ENCODE measurements at regions not wholly inside any gene's neighbourhood (a gene's known extent, or its start where the extent isn't known, plus 50 kb on each side); places are given as distances from the start of the nearest gene placed in this dataset.

DNA sequence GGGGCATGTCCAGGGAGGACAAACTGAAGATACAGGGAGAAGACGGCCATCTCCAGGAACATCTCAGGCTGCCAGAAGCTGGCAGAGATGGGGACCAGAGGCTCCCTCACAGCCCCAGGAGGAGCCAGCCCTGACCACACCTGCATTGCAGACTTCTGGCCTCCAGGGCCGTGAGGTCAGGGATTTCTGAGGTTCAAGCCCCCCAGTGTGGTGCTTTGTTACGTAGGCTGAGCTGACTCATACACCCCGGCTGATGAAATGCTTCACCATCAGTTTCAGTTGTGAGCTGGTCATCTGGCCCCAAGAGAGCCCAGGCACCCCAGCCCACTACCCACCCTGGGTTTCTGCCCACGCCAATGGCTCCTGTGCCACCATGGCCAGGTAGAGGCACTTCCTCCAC is 106.4 kb downstream of the SIK1 start:
- H3K9ac ChIP-seq (ENCODE audit: low read length) = no peak overlapping the region
- intact Hi-C loops (cut with micrococcal nuclease) = no loop called here
- no peak overlapping the region for H3K4me2 ChIP-seq (ENCODE audit: low read length)
- no peaks in the 10 kb centered on the region for H4K20me1 ChIP-seq (ENCODE audit: insufficient read depth)
- no peak overlapping the region for H3K4me3 ChIP-seq (replicated peaks in 1 of 2; ENCODE audit: low read depth in 1 of 2, low read length in 2 of 2)
- no peaks in the 10 kb centered on the region for H3K4me1 ChIP-seq (ENCODE audit: control insufficient read depth in 1 of 2, insufficient read depth in 2 of 2, low read length in 2 of 2)
- no peak for TF ChIP-seq CEBPB (IDR thresholded peaks at IDR 0.05; ENCODE audit: low read depth)
- TF ChIP-seq ZNF274 (IDR thresholded peaks at IDR 0.05; ENCODE audit: low read depth, low read length) = no peak
- no peak for TF ChIP-seq TCF7L2 (IDR thresholded peaks at IDR 0.05; ENCODE audit: borderline replicate concordance, extremely low read depth, insufficient read depth, insufficient read length)
- TF ChIP-seq, protein P1, sequence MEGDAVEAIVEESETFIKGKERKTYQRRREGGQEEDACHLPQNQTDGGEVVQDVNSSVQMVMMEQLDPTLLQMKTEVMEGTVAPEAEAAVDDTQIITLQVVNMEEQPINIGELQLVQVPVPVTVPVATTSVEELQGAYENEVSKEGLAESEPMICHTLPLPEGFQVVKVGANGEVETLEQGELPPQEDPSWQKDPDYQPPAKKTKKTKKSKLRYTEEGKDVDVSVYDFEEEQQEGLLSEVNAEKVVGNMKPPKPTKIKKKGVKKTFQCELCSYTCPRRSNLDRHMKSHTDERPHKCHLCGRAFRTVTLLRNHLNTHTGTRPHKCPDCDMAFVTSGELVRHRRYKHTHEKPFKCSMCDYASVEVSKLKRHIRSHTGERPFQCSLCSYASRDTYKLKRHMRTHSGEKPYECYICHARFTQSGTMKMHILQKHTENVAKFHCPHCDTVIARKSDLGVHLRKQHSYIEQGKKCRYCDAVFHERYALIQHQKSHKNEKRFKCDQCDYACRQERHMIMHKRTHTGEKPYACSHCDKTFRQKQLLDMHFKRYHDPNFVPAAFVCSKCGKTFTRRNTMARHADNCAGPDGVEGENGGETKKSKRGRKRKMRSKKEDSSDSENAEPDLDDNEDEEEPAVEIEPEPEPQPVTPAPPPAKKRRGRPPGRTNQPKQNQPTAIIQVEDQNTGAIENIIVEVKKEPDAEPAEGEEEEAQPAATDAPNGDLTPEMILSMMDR (IDR thresholded peaks at IDR 0.05 in 2 of 3, conservative IDR thresholded peaks at IDR 0.05 in 1 of 3; ENCODE audit: borderline replicate concordance in 1 of 3, insufficient read depth in 1 of 3, low read depth in 2 of 3, low read length in 2 of 3) = no peak
- TF ChIP-seq MAX (IDR thresholded peaks at IDR 0.05) = no peak
- TF ChIP-seq RAD21 (IDR thresholded peaks at IDR 0.05; ENCODE audit: low read depth) = no peak
- no peak for TF ChIP-seq ZFX (IDR thresholded peaks at IDR 0.05)
- TF ChIP-seq SRF (IDR thresholded peaks at IDR 0.05; ENCODE audit: low read depth) = no peak
- TF ChIP-seq, protein P2, sequence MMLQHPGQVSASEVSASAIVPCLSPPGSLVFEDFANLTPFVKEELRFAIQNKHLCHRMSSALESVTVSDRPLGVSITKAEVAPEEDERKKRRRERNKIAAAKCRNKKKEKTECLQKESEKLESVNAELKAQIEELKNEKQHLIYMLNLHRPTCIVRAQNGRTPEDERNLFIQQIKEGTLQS (IDR thresholded peaks at IDR 0.05) = no peak
- no peak for TF ChIP-seq POLR2A (IDR thresholded peaks at IDR 0.05; ENCODE audit: borderline replicate concordance, extremely low read depth, insufficient read depth, insufficient read length)
- no peak for TF ChIP-seq SIN3A (IDR thresholded peaks at IDR 0.05; ENCODE audit: low read depth)
- TF ChIP-seq EZH2phosphoT487 (IDR thresholded peaks at IDR 0.05; ENCODE audit: borderline replicate concordance) = no peak
- TF ChIP-seq POLR2AphosphoS5 (IDR thresholded peaks at IDR 0.05; ENCODE audit: low read depth, low read length) = no peak
- TF ChIP-seq FOSL1 (IDR thresholded peaks at IDR 0.05; ENCODE audit: low read depth) = no peak
- no peak for TF ChIP-seq EZH2 (IDR thresholded peaks at IDR 0.05)
- TF ChIP-seq EGR1 (IDR thresholded peaks at IDR 0.05; ENCODE audit: low read depth) = no peak
- no peak for TF ChIP-seq ELF1 (IDR thresholded peaks at IDR 0.05; ENCODE audit: borderline replicate concordance, low read depth)
- no peak for TF ChIP-seq ZBTB33 (IDR thresholded peaks at IDR 0.05; ENCODE audit: extremely low read depth, insufficient replicate concordance, low read length)
- no peak for TF ChIP-seq YY1 (IDR thresholded peaks at IDR 0.05; ENCODE audit: extremely low read depth, insufficient replicate concordance, low read depth, low read length)
- TF ChIP-seq, protein P3, sequence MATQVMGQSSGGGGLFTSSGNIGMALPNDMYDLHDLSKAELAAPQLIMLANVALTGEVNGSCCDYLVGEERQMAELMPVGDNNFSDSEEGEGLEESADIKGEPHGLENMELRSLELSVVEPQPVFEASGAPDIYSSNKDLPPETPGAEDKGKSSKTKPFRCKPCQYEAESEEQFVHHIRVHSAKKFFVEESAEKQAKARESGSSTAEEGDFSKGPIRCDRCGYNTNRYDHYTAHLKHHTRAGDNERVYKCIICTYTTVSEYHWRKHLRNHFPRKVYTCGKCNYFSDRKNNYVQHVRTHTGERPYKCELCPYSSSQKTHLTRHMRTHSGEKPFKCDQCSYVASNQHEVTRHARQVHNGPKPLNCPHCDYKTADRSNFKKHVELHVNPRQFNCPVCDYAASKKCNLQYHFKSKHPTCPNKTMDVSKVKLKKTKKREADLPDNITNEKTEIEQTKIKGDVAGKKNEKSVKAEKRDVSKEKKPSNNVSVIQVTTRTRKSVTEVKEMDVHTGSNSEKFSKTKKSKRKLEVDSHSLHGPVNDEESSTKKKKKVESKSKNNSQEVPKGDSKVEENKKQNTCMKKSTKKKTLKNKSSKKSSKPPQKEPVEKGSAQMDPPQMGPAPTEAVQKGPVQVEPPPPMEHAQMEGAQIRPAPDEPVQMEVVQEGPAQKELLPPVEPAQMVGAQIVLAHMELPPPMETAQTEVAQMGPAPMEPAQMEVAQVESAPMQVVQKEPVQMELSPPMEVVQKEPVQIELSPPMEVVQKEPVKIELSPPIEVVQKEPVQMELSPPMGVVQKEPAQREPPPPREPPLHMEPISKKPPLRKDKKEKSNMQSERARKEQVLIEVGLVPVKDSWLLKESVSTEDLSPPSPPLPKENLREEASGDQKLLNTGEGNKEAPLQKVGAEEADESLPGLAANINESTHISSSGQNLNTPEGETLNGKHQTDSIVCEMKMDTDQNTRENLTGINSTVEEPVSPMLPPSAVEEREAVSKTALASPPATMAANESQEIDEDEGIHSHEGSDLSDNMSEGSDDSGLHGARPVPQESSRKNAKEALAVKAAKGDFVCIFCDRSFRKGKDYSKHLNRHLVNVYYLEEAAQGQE (IDR thresholded peaks at IDR 0.05; ENCODE audit: low read depth) = no peak
- no peaks in the 10 kb centered on the region for H3K27me3 ChIP-seq (ENCODE audit: insufficient read depth, low read length)
- no peaks in the 10 kb centered on the region for H3K79me2 ChIP-seq (ENCODE audit: insufficient read depth, low read length)
- RAD21 ChIA-PET (ENCODE audit: low non-redundant PET in 1 of 2, low total read pairs in 2 of 2, uncharacterized antibody in 2 of 2, unreplicated experiment in 2 of 2) = no interaction called here
- no peak overlapping the region for H3K27ac ChIP-seq (ENCODE audit: low read depth, low read length)
- BruUV-seq (replicated peaks) = no TSS peak
- no peaks in the 10 kb centered on the region for H3K36me3 ChIP-seq (ENCODE audit: control insufficient read depth in 1 of 2, insufficient read depth in 2 of 2, low read length in 2 of 2)
- CTCF ChIA-PET = no interaction called here
- DNase-seq (ENCODE audit: low read depth, low spot score) (no peak), ATAC-seq (no peak)
- no peak overlapping the region for H2AFZ ChIP-seq (ENCODE audit: low read depth, low read length, poor library complexity, severe bottlenecking)
- H3K9me3 ChIP-seq (ENCODE audit: control insufficient read depth in 1 of 2, insufficient read depth in 1 of 2, low read depth in 1 of 2, low read length in 2 of 2) = peaks cover 0 to 6% of the 10 kb centered on the region in 2 experiments; a peak in 1 of 4 replicates
- H3K9me2 ChIP-seq (ENCODE audit: insufficient read depth) = no peaks in the 10 kb centered on the region
- POLR2A ChIA-PET = no interaction called here

Measured in HCT116 (cell line).